B cell (primary cell): ENCODE measurements at regions not wholly inside any gene's neighbourhood (a gene's known extent, or its start where the extent isn't known, plus 50 kb on each side); places are given as distances from the start of the nearest gene placed in this dataset.

Source experiments
- ATAC-seq: fragments of 200-7000 bp; cut with Tn5 transposase; one replicate; pipeline ENCODE4 v1.10.0; 2021; ENCODE audit warnings: low read depth, mild to moderate bottlenecking, moderate number of reproducible peaks, moderate library complexity
- CTCF ChIA-PET: fragments of 350-600 bp; sonication (Branson Sonifier 250); formaldehyde crosslinking; loops from one replicate; lab custom pipeline; 2021; ENCODE audit warnings: antibody characterized with exemption, inconsistent platforms; lab: Charles Lee
- POLR2A ChIA-PET: fragments of 350-600 bp; sonication (Branson Sonifier 250); formaldehyde crosslinking; loops from one replicate; lab custom pipeline; 2021; ENCODE audit warnings: antibody characterized with exemption; lab: Charles Lee
- DNase-seq: peaks from one replicate; pipeline ENCODE4 v3.0.0; 2013
- H2AFZ ChIP-seq: 2 replicates; pipeline ENCODE4 v1.6.1; 2012; ENCODE audit warnings: mild to moderate bottlenecking, low read depth, low read length; ENCODE audit not compliant: insufficient read depth, poor library complexity, severe bottlenecking
- H3K27ac ChIP-seq, 2 donors: 1 replicate in 1 of 2; 2 replicates in 1 of 2; pipeline ENCODE4 v1.5.1; 2012 to 2013; ENCODE audit warnings: low read length in 2 of 2, mild to moderate bottlenecking in 2 of 2, moderate library complexity in 1 of 2
- H3K27me3 ChIP-seq, 4 experiments: fragments of 200-600 bp in 1 of 4; sonication (generic) in 1 of 4; replicated peaks in 1 of 4; 1 replicate in 2 of 4; 2 replicates in 2 of 4; pipeline versions ENCODE4 v1.6.1 to v1.7.0; 2013 to 2016; ENCODE audit warnings: low read length in 3 of 4, mild to moderate bottlenecking in 2 of 4, mixed read lengths in 1 of 4, moderate library complexity in 1 of 4; ENCODE audit not compliant: insufficient read depth in 4 of 4, control insufficient read depth in 3 of 4; ENCODE audit errors: control extremely low read depth in 1 of 4
- H3K36me3 ChIP-seq, 2 experiments: replicated peaks in 1 of 2; 1 replicate in 1 of 2; 2 replicates in 1 of 2; pipeline versions ENCODE4 v1.6.1 to v1.7.1; 2013; ENCODE audit warnings: low read length in 1 of 2; ENCODE audit not compliant: insufficient read depth in 2 of 2, control insufficient read depth in 1 of 2; ENCODE audit errors: control extremely low read depth in 1 of 2, extremely low read depth in 1 of 2
- H3K4me1 ChIP-seq, 2 donors: fragments of 200-600 bp in 1 of 2; sonication (generic) in 1 of 2; 1 replicate in 1 of 2; 2 replicates in 1 of 2; pipeline versions ENCODE4 v1.5.1 to v1.6.1; 2013 to 2017; ENCODE audit warnings: low read length in 2 of 2; ENCODE audit not compliant: control insufficient read depth in 2 of 2, insufficient read depth in 2 of 2
- H3K4me2 ChIP-seq: replicated peaks from 2 replicates; pipeline ENCODE3; 2012; ENCODE audit warnings: mild to moderate bottlenecking, low read depth, low read length; ENCODE audit not compliant: poor library complexity, severe bottlenecking
- H3K4me3 ChIP-seq, 5 experiments: fragments of 200-600 bp in 1 of 5; sonication (generic) in 1 of 5; 1 replicate in 3 of 5; 2 replicates in 2 of 5; pipeline versions ENCODE4 v1.5.1 to v1.7.0; 2011 to 2016; ENCODE audit warnings: low read length in 4 of 5, mild to moderate bottlenecking in 4 of 5, low read depth in 2 of 5, control low read depth in 1 of 5, moderate library complexity in 1 of 5; ENCODE audit not compliant: insufficient read depth in 1 of 5; ENCODE audit errors: control extremely low read depth in 1 of 5, extremely low read depth in 1 of 5
- H3K79me2 ChIP-seq: fragments of 200-600 bp; sonication (generic); one replicate; pipeline ENCODE4 v1.6.0; 2016; ENCODE audit warnings: low read length; ENCODE audit not compliant: control insufficient read depth, insufficient read depth
- H3K9ac ChIP-seq: fragments of 200-600 bp; sonication (generic); 2 replicates; pipeline ENCODE4 v1.6.1; 2017; ENCODE audit warnings: mild to moderate bottlenecking, low read length, moderate library complexity
- H3K9me3 ChIP-seq, 3 donors: one replicate each; pipeline versions ENCODE4 v1.6.1 to v1.7.1; 2013; ENCODE audit warnings: low read length in 2 of 3; ENCODE audit not compliant: control insufficient read depth in 2 of 3, insufficient read depth in 1 of 3; ENCODE audit errors: control extremely low read depth in 1 of 3
- H4K20me1 ChIP-seq: 2 replicates; pipeline ENCODE4 v1.6.0; 2012; ENCODE audit warnings: mild to moderate bottlenecking, low read length; ENCODE audit not compliant: insufficient read depth, control insufficient read depth, poor library complexity, severe bottlenecking
- H3K27ac Mint-ChIP-seq: one replicate; pipeline ENCODE4 v1.8.0; 2021; ENCODE audit warnings: mixed read lengths
- H3K27me3 Mint-ChIP-seq: one replicate; pipeline ENCODE4 v1.8.0; 2021; ENCODE audit warnings: mixed read lengths
- H3K4me1 Mint-ChIP-seq: one replicate; pipeline ENCODE4 v1.8.0; 2021; ENCODE audit warnings: mixed read lengths
- H3K4me3 Mint-ChIP-seq: one replicate; pipeline ENCODE4 v1.8.0; 2021; ENCODE audit warnings: mixed read lengths
- H3K9me3 Mint-ChIP-seq: one replicate; pipeline ENCODE4 v1.8.0; 2022; ENCODE audit warnings: mixed read lengths; ENCODE audit not compliant: insufficient read depth
- CTCF ChIP-seq: fragments of 200-600 bp; IDR thresholded peaks from one replicate; pipeline ENCODE4 v1.8.0; 2022; ENCODE audit warnings: antibody characterized with exemption, mild to moderate bottlenecking
- EZH2 ChIP-seq: IDR thresholded peaks from 2 replicates; pipeline ENCODE4 v1.6.1; 2012; ENCODE audit warnings: borderline replicate concordance, low read depth, mild to moderate bottlenecking, moderate library complexity, low read length; ENCODE audit not compliant: insufficient read depth, poor library complexity, severe bottlenecking
- WGBS: methylation state at CpG from one replicate; pipeline ENCODE4 v1.1.5; 2013; ENCODE audit warnings: missing lambda C conversion rate; ENCODE audit not compliant: insufficient coverage; 5-methylcytosine and 5-hydroxymethylcytosine counted together
- intact Hi-C: fragments of 100-400 bp; cut with micrococcal nuclease; formaldehyde crosslinking; loops from one replicate; pipeline ENCODE4 v1.10.0; 2022

GRCh38 chr4:8762951-8763735, 108.5 kb downstream of the HMX1 start:
- H4K20me1 ChIP-seq: no peaks in the 10 kb centered on the region
- H3K27me3 ChIP-seq: no peaks in the 10 kb centered on the region
- no peak overlapping the region for H3K4me3 ChIP-seq
- H3K9ac ChIP-seq: no peak overlapping the region
- H3K4me1 Mint-ChIP-seq: no peaks in the 10 kb centered on the region
- TF ChIP-seq EZH2 (no peak), CTCF (no peak)
- H3K27ac ChIP-seq: no peak overlapping the region
- WGBS: 91% methylated on average over 20 of the region's 23 CpGs
- H3K4me1 ChIP-seq: no peaks in the 10 kb centered on the region
- no peak overlapping the region for H3K4me2 ChIP-seq
- H3K9me3 Mint-ChIP-seq: no peaks in the 10 kb centered on the region
- CTCF ChIA-PET: no interaction called here
- ATAC-seq (no peak), DNase-seq (no peak)
- H3K79me2 ChIP-seq: no peaks in the 10 kb centered on the region
- H2AFZ ChIP-seq: no peak overlapping the region
- POLR2A ChIA-PET: no interaction called here
- H3K27ac Mint-ChIP-seq: no peak overlapping the region
- no peak overlapping the region for H3K4me3 Mint-ChIP-seq
- no peaks in the 10 kb centered on the region for H3K27me3 Mint-ChIP-seq
- H3K36me3 ChIP-seq: no peaks in the 10 kb centered on the region
- peaks cover 0 to 5% (median 0%) of the 10 kb centered on the region in 3 donors for H3K9me3 ChIP-seq
- intact Hi-C loops: no loop called here

GRCh38 chr4:8762356-8762755, 109.3 kb downstream of the HMX1 start:
- 77% methylated on average over 7 of the region's 7 CpGs for WGBS
- no peak for DNase-seq
- CTCF ChIA-PET: no interaction called here
- H3K4me1 Mint-ChIP-seq: no peaks in the 10 kb centered on the region
- POLR2A ChIA-PET: no interaction called here
- ATAC-seq: no peak
- Histone ChIP-seq H2AFZ (no peak overlapping the region), H4K20me1 (no peaks in the 10 kb centered on the region), H3K4me3 (no peak overlapping the region), H3K9ac (no peak overlapping the region), H3K27ac (no peak overlapping the region), H3K27me3 (no peaks in the 10 kb centered on the region), H3K4me1 (no peaks in the 10 kb centered on the region), H3K36me3 (no peaks in the 10 kb centered on the region), H3K79me2 (no peaks in the 10 kb centered on the region), H3K4me2 (no peak overlapping the region), H3K9me3 (peaks cover 0 to 5% (median 0%) of the 10 kb centered on the region in 3 donors)
- intact Hi-C loops: no loop called here
- no peak overlapping the region for H3K27ac Mint-ChIP-seq
- TF ChIP-seq EZH2 (no peak), CTCF (no peak)
- no peaks in the 10 kb centered on the region for H3K27me3 Mint-ChIP-seq
- no peak overlapping the region for H3K4me3 Mint-ChIP-seq
- H3K9me3 Mint-ChIP-seq: no peaks in the 10 kb centered on the region
